Body of pancreas (tissue), 4 donors: ENCODE measurements at regions not wholly inside any gene's neighbourhood (a gene's known extent, or its start where the extent isn't known, plus 50 kb on each side); places are given as distances from the start of the nearest gene placed in this dataset.
"Not testable (repeated sequence)": the region's sequence is repeated elsewhere in the genome, so short reads cannot be mapped to it uniquely, and the experiment has no call there.

Source experiments
- ATAC-seq: fragments of 150-250 bp; one replicate; pipeline ENCODE4 v1.9.1; 2016
- DNase-seq, 4 donors: peaks; one replicate each; pipeline ENCODE4 v3.0.0-alpha.2; 2019
- H3K27ac ChIP-seq, 4 donors: fragments of 200-600 bp; sonication (generic); 1 replicate in 3 of 4; 2 replicates in 1 of 4; pipeline versions ENCODE4 v1.5.1 to v1.6.1; 2016 to 2019; ENCODE audit warnings: mild to moderate bottlenecking in 1 of 4, mixed read lengths in 1 of 4, moderate library complexity in 1 of 4
- H3K27me3 ChIP-seq, 2 donors: fragments of 200-600 bp; sonication (generic); one replicate each; pipeline ENCODE4 v1.6.0; 2016; ENCODE audit warnings: mild to moderate bottlenecking in 1 of 2
- H3K36me3 ChIP-seq, 2 donors: fragments of 200-600 bp; sonication (generic); replicated peaks in 1 of 2; 2 replicates each; pipeline ENCODE4 v1.5.1; 2016; ENCODE audit warnings: low read depth in 2 of 2; ENCODE audit not compliant: insufficient read depth in 1 of 2
- H3K4me1 ChIP-seq: fragments of 200-600 bp; sonication (generic); one replicate; pipeline ENCODE4 v1.6.0; 2016
- H3K4me3 ChIP-seq, 2 donors: fragments of 200-600 bp; sonication (generic); 1 replicate in 1 of 2; 2 replicates in 1 of 2; pipeline ENCODE4 v1.5.1; 2016 to 2019
- H3K9me3 ChIP-seq, 3 donors: fragments of 200-600 bp; sonication (generic); 1 replicate in 2 of 3; 2 replicates in 1 of 3; pipeline ENCODE4 v1.5.1; 2016
- CTCF ChIP-seq, 7 experiments: fragments of 450-650 bp in 4 of 7; fragments of 200-600 bp in 3 of 7; sonication (generic) in 3 of 7; IDR thresholded peaks; one replicate each; pipeline ENCODE4 v1.5.1; 2016 to 2019; ENCODE audit warnings: antibody characterized with exemption in 7 of 7
- WGBS, 2 donors: methylation state at CpG; one replicate each; pipeline ENCODE4 v1.1.5; 2017; 5-methylcytosine and 5-hydroxymethylcytosine counted together
- intact Hi-C: fragments of 100-400 bp; cut with DNase I; formaldehyde crosslinking; loops from one replicate; pipeline ENCODE4 v1.15.1; 2023

GRCh38 chr12:9481289-9481688, 126.4 kb downstream of the KLRB1 start:
- H3K4me3 ChIP-seq, H3K4me1 ChIP-seq, H3K36me3 ChIP-seq, H3K27me3 ChIP-seq, H3K9me3 ChIP-seq, H3K27ac ChIP-seq, ATAC-seq, DNase-seq, intact Hi-C loops: not testable (repeated sequence)
- 96% methylated on average over 3 of the region's 3 CpGs; no CpG with 5 or more reads in 1 of the 2 donors for WGBS, 2 donors

- WGBS, 2 donors = 45 to 69% methylated on average over 2 of the region's 2 CpGs
Observed at GRCh38 chr12:9474197-9474596, 133.5 kb downstream of the KLRB1 start.

GRCh38 chr12:9473638-9474037, 134.1 kb downstream of the KLRB1 start:
- H3K4me3 ChIP-seq, intact Hi-C loops, H3K9me3 ChIP-seq, ATAC-seq, H3K4me1 ChIP-seq, H3K27ac ChIP-seq, H3K27me3 ChIP-seq, DNase-seq, H3K36me3 ChIP-seq: not testable (repeated sequence)
- WGBS, 2 donors = 87 to 93% methylated on average over 1 of the region's 1 CpG

More at GRCh38 chr12:9474197-9474596, 133.5 kb downstream of the KLRB1 start:
- H3K27ac ChIP-seq, intact Hi-C loops, H3K4me1 ChIP-seq, DNase-seq, H3K9me3 ChIP-seq, H3K36me3 ChIP-seq, ATAC-seq, H3K27me3 ChIP-seq, H3K4me3 ChIP-seq: not testable (repeated sequence)

GRCh38 chr12:9471501-9471900, 136.2 kb downstream of the KLRB1 start:
- H3K27ac ChIP-seq, H3K27me3 ChIP-seq, DNase-seq, H3K36me3 ChIP-seq, H3K4me1 ChIP-seq, H3K9me3 ChIP-seq, H3K4me3 ChIP-seq, intact Hi-C loops, ATAC-seq: not testable (repeated sequence)
- WGBS, 2 donors = 88 to 92% methylated on average over 5 to 8 of the region's 8 CpGs

GRCh38 chr12:9470367-9470766, 137.3 kb downstream of the KLRB1 start:
- H3K4me1 ChIP-seq, ATAC-seq, DNase-seq, H3K27ac ChIP-seq, H3K9me3 ChIP-seq, intact Hi-C loops, H3K36me3 ChIP-seq, H3K27me3 ChIP-seq, H3K4me3 ChIP-seq: not testable (repeated sequence)
- WGBS, 2 donors = 80 to 82% methylated on average over 1 of the region's 1 CpG

GRCh38 chr12:9469956-9470355, 137.8 kb downstream of the KLRB1 start:
- WGBS, 2 donors = 0 to 81% methylated on average over 1 of the region's 1 CpG
- H3K27me3 ChIP-seq, H3K9me3 ChIP-seq, H3K27ac ChIP-seq, H3K4me3 ChIP-seq, H3K36me3 ChIP-seq, intact Hi-C loops, ATAC-seq, H3K4me1 ChIP-seq, DNase-seq: not testable (repeated sequence)

- ATAC-seq, H3K27ac ChIP-seq, H3K4me1 ChIP-seq, DNase-seq, H3K9me3 ChIP-seq, H3K36me3 ChIP-seq, intact Hi-C loops, H3K4me3 ChIP-seq, H3K27me3 ChIP-seq: not testable (repeated sequence)
- 69 to 81% methylated on average over 2 of the region's 2 CpGs for WGBS, 2 donors
Observed at GRCh38 chr12:9469463-9469862, 138.3 kb downstream of the KLRB1 start.

GRCh38 chr12:9468998-9469397, 138.7 kb downstream of the KLRB1 start:
- peak in 6 of 7 experiments; percentile 20 to 58 (median 38) for TF ChIP-seq CTCF (IDR thresholded peaks at IDR 0.05)
- peak; percentile 39 to 65 (median 46) for DNase-seq
- H3K27me3 ChIP-seq, ATAC-seq, intact Hi-C loops, H3K4me1 ChIP-seq, H3K27ac ChIP-seq, H3K9me3 ChIP-seq, H3K36me3 ChIP-seq, H3K4me3 ChIP-seq: not testable (repeated sequence)
- WGBS, 2 donors = 34 to 43% methylated on average over 6 of the region's 6 CpGs
